ENCODE measurements at regions not wholly inside any gene's neighbourhood (a gene's known extent, or its start where the extent isn't known, plus 50 kb on each side); places are given as distances from the start of the nearest gene placed in this dataset.

DNA sequence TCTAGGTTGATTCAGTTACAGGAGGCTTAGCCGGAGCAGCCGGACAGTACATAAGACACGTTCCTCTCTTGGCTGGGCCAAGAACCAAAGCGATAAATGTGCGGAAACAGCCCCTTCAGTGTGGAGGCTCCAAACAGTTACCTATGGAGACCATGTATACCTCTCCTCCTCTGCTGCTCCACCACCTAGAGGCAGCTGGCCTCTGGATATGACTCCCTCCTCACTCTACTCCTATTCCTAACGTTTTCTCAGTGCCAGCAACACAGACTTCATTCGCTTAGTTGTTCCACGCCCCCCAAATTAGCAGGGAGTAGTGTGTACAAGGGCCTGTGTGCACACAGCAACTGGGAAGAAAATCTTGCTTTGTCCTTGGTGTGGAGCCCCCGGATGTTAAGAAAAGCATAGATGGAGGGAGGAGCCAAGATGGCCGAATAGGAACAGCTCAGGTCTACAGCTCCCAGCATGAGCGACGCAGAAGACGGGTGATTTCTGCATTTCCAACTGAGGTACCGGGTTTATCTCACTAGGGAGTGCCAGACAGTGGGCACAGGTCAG, 362.3 kb upstream of the KIRREL3 start:
- TF ChIP-seq CTCF (IDR thresholded peaks at IDR 0.05) (no peak), EZH2 (IDR thresholded peaks at IDR 0.05; ENCODE audit: borderline replicate concordance, insufficient read depth, low read depth, low read length, poor library complexity, severe bottlenecking) (no peak)

Measured in B cell (primary cell).